ENCODE measurements at regions not wholly inside any gene's neighbourhood (a gene's known extent, or its start where the extent isn't known, plus 50 kb on each side); places are given as distances from the start of the nearest gene placed in this dataset.

DNA sequence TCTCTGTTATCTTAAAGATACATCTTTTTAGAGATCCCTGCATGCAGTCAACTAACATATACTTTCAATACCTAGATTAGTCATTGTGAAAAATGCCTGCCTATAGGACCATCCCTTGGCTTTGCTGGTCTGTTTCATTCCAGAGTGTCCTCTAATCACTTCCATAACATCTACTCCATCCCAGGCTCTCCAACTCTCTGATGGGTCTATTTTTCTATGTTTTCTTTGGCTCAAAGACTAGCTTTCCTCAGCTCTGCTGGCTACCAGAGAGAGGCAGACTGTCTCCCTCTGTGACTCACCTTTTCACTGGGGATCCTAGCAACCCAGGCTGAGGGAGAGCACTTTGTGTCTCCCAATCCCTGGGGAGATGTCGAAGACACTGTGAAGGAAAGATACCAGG, 547.7 kb upstream of the MCTP2 start:
- POLR2A ChIA-PET = no interaction called here
- 0% methylated on average over 1 of the region's 1 CpG for WGBS (ENCODE audit: insufficient coverage, insufficient replicate concordance, low lambda C conversion rate, missing lambda C conversion rate)
- H3K4me3 ChIP-seq = no peak overlapping the region
- FAIRE-seq (no peak), ATAC-seq (no peak), DNase-seq (ENCODE audit: low read depth, low spot score) (no peak)
- H3K4me1 ChIP-seq (ENCODE audit: control insufficient read depth, insufficient read depth, low read length) = no peaks in the 10 kb centered on the region
- SMC1A ChIA-PET (ENCODE audit: uncharacterized antibody, unreplicated experiment) = no interaction called here
- H4K20me1 ChIP-seq (ENCODE audit: control insufficient read depth, insufficient read depth) = no peaks in the 10 kb centered on the region
- no peak overlapping the region for H3K4me2 ChIP-seq (ENCODE audit: control insufficient read depth, insufficient read depth)
- no peaks in the 10 kb centered on the region for H3K36me3 ChIP-seq (ENCODE audit: control insufficient read depth in 2 of 2, insufficient read depth in 2 of 2, low read length in 1 of 2)
- no TSS peak for BruUV-seq (replicated peaks)
- RAD21 ChIA-PET (ENCODE audit: unreplicated experiment) = no interaction called here
- H3K9ac ChIP-seq (ENCODE audit: control insufficient read depth, insufficient read depth, low read length) = no peak overlapping the region
- H3K79me2 ChIP-seq (ENCODE audit: control insufficient read depth, insufficient read depth, low read length) = no peaks in the 10 kb centered on the region
- no peaks in the 10 kb centered on the region; the same call in 2 of the 3 replicates for H3K9me3 ChIP-seq (replicated peaks; ENCODE audit: control insufficient read depth, insufficient read depth, low read length)
- H3K27me3 ChIP-seq (replicated peaks in 1 of 2; ENCODE audit: control insufficient read depth in 2 of 2, insufficient read depth in 2 of 2, low read length in 1 of 2) = no peaks in the 10 kb centered on the region
- in situ Hi-C loops (cut with MboI) = no loop called here
- H2AFZ ChIP-seq (ENCODE audit: control insufficient read depth, low read depth, low read length) = no peak overlapping the region
- intact Hi-C loops (cut with micrococcal nuclease; ENCODE audit: unreplicated experiment) = no loop called here
- CTCF ChIA-PET = no interaction called here
- TF ChIP-seq, protein P1, sequence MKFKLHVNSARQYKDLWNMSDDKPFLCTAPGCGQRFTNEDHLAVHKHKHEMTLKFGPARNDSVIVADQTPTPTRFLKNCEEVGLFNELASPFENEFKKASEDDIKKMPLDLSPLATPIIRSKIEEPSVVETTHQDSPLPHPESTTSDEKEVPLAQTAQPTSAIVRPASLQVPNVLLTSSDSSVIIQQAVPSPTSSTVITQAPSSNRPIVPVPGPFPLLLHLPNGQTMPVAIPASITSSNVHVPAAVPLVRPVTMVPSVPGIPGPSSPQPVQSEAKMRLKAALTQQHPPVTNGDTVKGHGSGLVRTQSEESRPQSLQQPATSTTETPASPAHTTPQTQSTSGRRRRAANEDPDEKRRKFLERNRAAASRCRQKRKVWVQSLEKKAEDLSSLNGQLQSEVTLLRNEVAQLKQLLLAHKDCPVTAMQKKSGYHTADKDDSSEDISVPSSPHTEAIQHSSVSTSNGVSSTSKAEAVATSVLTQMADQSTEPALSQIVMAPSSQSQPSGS (IDR thresholded peaks at IDR 0.05; ENCODE audit: low read length) = no peak
- TF ChIP-seq NR2C2 (IDR thresholded peaks at IDR 0.05; ENCODE audit: borderline replicate concordance, control insufficient read depth, insufficient read length, low read depth) = no peak
- TF ChIP-seq CHD4 (IDR thresholded peaks at IDR 0.05) = no peak
- no peak for TF ChIP-seq NBN (IDR thresholded peaks at IDR 0.05)
- no peak for TF ChIP-seq SREBF2 (IDR thresholded peaks at IDR 0.05; ENCODE audit: low read length)
- no peak overlapping the region for H3K27ac ChIP-seq (ENCODE audit: control insufficient read depth, insufficient read depth)

DNA sequence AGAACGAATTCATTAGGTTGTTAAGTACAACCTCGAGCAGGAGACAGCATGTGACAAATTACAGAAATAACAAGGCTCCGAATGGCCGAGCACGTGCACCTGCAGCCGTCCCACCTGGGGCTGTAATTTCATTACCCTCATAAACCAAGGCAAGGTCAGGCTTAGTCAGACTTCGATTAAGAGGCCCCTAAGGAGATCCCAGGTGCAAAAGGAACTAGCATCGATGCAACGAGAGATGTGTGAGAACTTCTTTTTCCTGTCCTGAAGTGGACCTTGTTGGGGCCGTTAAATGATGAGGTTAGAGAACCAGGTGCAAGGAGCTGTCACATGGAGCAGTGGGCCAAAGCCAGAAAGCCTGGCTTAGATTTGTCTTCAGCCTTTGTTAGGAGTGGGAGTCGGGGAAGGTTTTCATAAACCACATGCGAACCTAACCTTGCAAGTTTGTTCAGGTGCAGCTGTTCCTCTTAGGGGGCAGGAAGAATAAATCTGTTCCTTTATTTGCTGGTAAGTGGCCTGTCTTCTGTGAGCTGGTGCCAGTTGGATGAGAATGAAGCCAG, 559.9 kb upstream of the MCTP2 start:
- no peak for TF ChIP-seq KLF5 (IDR thresholded peaks at IDR 0.05; ENCODE audit: partially characterized antibody)
- TF ChIP-seq GATAD2B (conservative IDR thresholded peaks at IDR 0.05; ENCODE audit: low read depth) = no peak
- TF ChIP-seq LARP7 (IDR thresholded peaks at IDR 0.05) = no peak
- TF ChIP-seq TAF1 (IDR thresholded peaks at IDR 0.05; ENCODE audit: borderline replicate concordance, low read depth, low read length) = no peak
- TF ChIP-seq SMAD1 (IDR thresholded peaks at IDR 0.05; ENCODE audit: low read depth, partially characterized antibody) = no peak
- no peak for TF ChIP-seq TCF12 (IDR thresholded peaks at IDR 0.05; ENCODE audit: low read depth, low read length)
- TF ChIP-seq BMI1 (IDR thresholded peaks at IDR 0.05; ENCODE audit: borderline replicate concordance) = no peak
- no peak for TF ChIP-seq RELB (IDR thresholded peaks at IDR 0.05; ENCODE audit: low read depth)
- TF ChIP-seq DPF2 (IDR thresholded peaks at IDR 0.05) = no peak
- no peak for TF ChIP-seq CREM (IDR thresholded peaks at IDR 0.05; ENCODE audit: low read depth)
- TF ChIP-seq FOXM1 (IDR thresholded peaks at IDR 0.05; ENCODE audit: low read depth, low read length) = no peak
- 50% methylated on average over 12 of the region's 12 CpGs for WGBS (ENCODE audit: insufficient coverage, insufficient replicate concordance, low lambda C conversion rate, missing lambda C conversion rate)
- SMC1A ChIA-PET (ENCODE audit: uncharacterized antibody, unreplicated experiment) = no interaction called here
- H3K4me2 ChIP-seq (ENCODE audit: control insufficient read depth, insufficient read depth) = no peak overlapping the region
- no peaks in the 10 kb centered on the region for H3K9me3 ChIP-seq (replicated peaks; ENCODE audit: control insufficient read depth, insufficient read depth, low read length)
- no peaks in the 10 kb centered on the region for H3K27me3 ChIP-seq (replicated peaks in 1 of 2; ENCODE audit: control insufficient read depth in 2 of 2, insufficient read depth in 2 of 2, low read length in 1 of 2)
- no peaks in the 10 kb centered on the region for H3K4me1 ChIP-seq (ENCODE audit: control insufficient read depth, insufficient read depth, low read length)
- H3K27ac ChIP-seq (ENCODE audit: control insufficient read depth, insufficient read depth) = no peak overlapping the region
- H2AFZ ChIP-seq (ENCODE audit: control insufficient read depth, low read depth, low read length) = no peak overlapping the region
- RAD21 ChIA-PET (ENCODE audit: unreplicated experiment) = no interaction called here
- H3K9ac ChIP-seq (ENCODE audit: control insufficient read depth, insufficient read depth, low read length) = no peak overlapping the region
- no TSS peak for BruUV-seq (replicated peaks)
- no peak overlapping the region for H3K4me3 ChIP-seq
- POLR2A ChIA-PET = no interaction called here
- no peaks in the 10 kb centered on the region for H3K36me3 ChIP-seq (ENCODE audit: control insufficient read depth in 2 of 2, insufficient read depth in 2 of 2, low read length in 1 of 2)
- intact Hi-C loops (cut with micrococcal nuclease; ENCODE audit: unreplicated experiment) (no loop called here), in situ Hi-C loops (cut with MboI) (no loop called here)
- no peaks in the 10 kb centered on the region for H3K79me2 ChIP-seq (ENCODE audit: control insufficient read depth, insufficient read depth, low read length)
- H4K20me1 ChIP-seq (ENCODE audit: control insufficient read depth, insufficient read depth) = no peaks in the 10 kb centered on the region
- ATAC-seq = no peak
- CTCF ChIA-PET = no interaction called here
- no peak for FAIRE-seq
- no peak for DNase-seq (ENCODE audit: low read depth, low spot score)

Measured in GM12878 (cell line).